ENCODE measurements at regions not wholly inside any gene's neighbourhood (a gene's known extent, or its start where the extent isn't known, plus 50 kb on each side); places are given as distances from the start of the nearest gene placed in this dataset.

DNA sequence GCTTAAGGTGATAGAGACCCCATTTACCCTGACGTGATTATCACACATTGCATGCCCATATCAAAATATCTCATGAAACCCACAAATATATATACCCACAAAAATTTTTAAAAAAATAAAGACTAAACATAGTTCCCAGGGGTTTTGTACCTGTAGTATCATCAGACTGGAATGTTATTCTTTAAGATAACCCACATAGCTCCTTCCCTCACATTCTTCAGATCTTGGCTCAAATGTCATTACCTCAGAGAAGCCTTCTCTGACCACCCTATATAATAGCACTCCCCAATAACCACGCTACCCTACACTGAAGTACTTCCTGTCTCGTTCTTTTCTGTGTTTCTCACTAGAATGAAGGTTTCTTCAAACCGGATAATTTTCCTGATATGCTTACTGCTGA is 138.3 kb upstream of the SNX7 start:
- TF ChIP-seq CTCF (IDR thresholded peaks at IDR 0.05) = no peak
- no peak for TF ChIP-seq POLR2A (IDR thresholded peaks at IDR 0.05)
- TF ChIP-seq POLR2AphosphoS5 (IDR thresholded peaks at IDR 0.05) = no peak
- TF ChIP-seq EP300 (IDR thresholded peaks at IDR 0.05) = no peak
